Hematopoietic multipotent progenitor cell treated with erythropoietin and hydrocortisone succinate and interleukin-3 and kit ligand, for 6 days (in vitro differentiated cells): ENCODE measurements at regions not wholly inside any gene's neighbourhood (a gene's known extent, or its start where the extent isn't known, plus 50 kb on each side); places are given as distances from the start of the nearest gene placed in this dataset.
A peak's percentile ranks its signal among the peaks of the same experiment; 100 is the strongest.

ENCODE experiments used
- DNase-seq: peaks from one replicate; pipeline ENCODE4 v3.0.0-alpha.2; 2015

GRCh38 chr3:110567029-110567428 lies 504.6 kb upstream of the NECTIN3 start:
- DNase-seq, result no peak

GRCh38 chr3:110568246-110568645 lies 503.4 kb upstream of the NECTIN3 start:
- DNase-seq, result no peak

- no peak for DNase-seq
Observed at GRCh38 chr3:110569073-110569472, 502.5 kb upstream of the NECTIN3 start.

GRCh38 chr3:110575702-110576101 lies 495.9 kb upstream of the NECTIN3 start:
- DNase-seq, result no peak

GRCh38 chr3:110576960-110577359 lies 494.7 kb upstream of the NECTIN3 start:
- no peak for DNase-seq

- no peak for DNase-seq
Observed at GRCh38 chr3:110577854-110578253, 493.8 kb upstream of the NECTIN3 start.

GRCh38 chr3:110579840-110580550 lies 491.6 kb upstream of the NECTIN3 start:
- DNase-seq, result no peak

- no peak for DNase-seq
Observed at GRCh38 chr3:110583373-110583935, 488.2 kb upstream of the NECTIN3 start.

- no peak for DNase-seq
Observed at GRCh38 chr3:110588906-110589305, 482.7 kb upstream of the NECTIN3 start.

- no peak for DNase-seq
Observed at GRCh38 chr3:110589341-110589740, 482.3 kb upstream of the NECTIN3 start.

- DNase-seq, result no peak
Observed at GRCh38 chr3:110593749-110594148, 477.9 kb upstream of the NECTIN3 start.

- DNase-seq, result no peak
Observed at GRCh38 chr3:110598847-110599490, 472.6 kb upstream of the NECTIN3 start.

- no peak for DNase-seq
Observed at GRCh38 chr3:110608566-110608965, 463.1 kb upstream of the NECTIN3 start.

- no peak for DNase-seq
Observed at GRCh38 chr3:110612045-110612444, 459.6 kb upstream of the NECTIN3 start.

- no peak for DNase-seq
Observed at GRCh38 chr3:110614186-110614585, 457.4 kb upstream of the NECTIN3 start.

- no peak for DNase-seq
Observed at GRCh38 chr3:110615454-110615853, 456.2 kb upstream of the NECTIN3 start.

- DNase-seq, result no peak
Observed at GRCh38 chr3:110618512-110619226, 452.9 kb upstream of the NECTIN3 start.

GRCh38 chr3:110620118-110620517 lies 451.5 kb upstream of the NECTIN3 start:
- DNase-seq, result no peak

GRCh38 chr3:110623571-110623970 lies 448.0 kb upstream of the NECTIN3 start:
- no peak for DNase-seq

- DNase-seq, result no peak
Observed at GRCh38 chr3:110624576-110624975, 447.0 kb upstream of the NECTIN3 start.

- DNase-seq, result no peak
Observed at GRCh38 chr3:110625201-110625747, 446.3 kb upstream of the NECTIN3 start.

GRCh38 chr3:110626652-110627111 lies 444.9 kb upstream of the NECTIN3 start:
- peak; percentile 2 for DNase-seq

GRCh38 chr3:110628650-110629301 lies 442.8 kb upstream of the NECTIN3 start:
- no peak for DNase-seq
